HUES6 (cell line): ENCODE measurements at regions not wholly inside any gene's neighbourhood (a gene's known extent, or its start where the extent isn't known, plus 50 kb on each side); places are given as distances from the start of the nearest gene placed in this dataset.
"Not testable (repeated sequence)": the region's sequence is repeated elsewhere in the genome, so short reads cannot be mapped to it uniquely, and the experiment has no call there.

ENCODE experiments used
- H3K27ac ChIP-seq: 2 replicates; pipeline ENCODE4 v1.7.0; 2013; ENCODE audit warnings: low read depth, mild to moderate bottlenecking, low read length, inconsistent platforms
- H3K27me3 ChIP-seq: 2 replicates; pipeline ENCODE4 v1.6.1; 2013; ENCODE audit warnings: low read length; ENCODE audit not compliant: control insufficient read depth, insufficient read depth
- H3K36me3 ChIP-seq: 2 replicates; pipeline ENCODE4 v1.6.1; 2013; ENCODE audit warnings: low read length; ENCODE audit not compliant: control insufficient read depth, insufficient read depth
- H3K4me1 ChIP-seq: 2 replicates; pipeline ENCODE4 v1.6.1; 2013; ENCODE audit warnings: low read length; ENCODE audit not compliant: control insufficient read depth, insufficient read depth
- H3K4me3 ChIP-seq: 2 replicates; pipeline ENCODE4 v1.5.1; 2013; ENCODE audit warnings: low read depth, low read length
- H3K9ac ChIP-seq: one replicate; pipeline ENCODE4 v1.6.1; 2013; ENCODE audit warnings: mild to moderate bottlenecking, low read length
- H3K9me3 ChIP-seq: 2 replicates; pipeline ENCODE4 v1.6.1; 2013; ENCODE audit warnings: low read depth, low read length; ENCODE audit not compliant: control insufficient read depth, insufficient read depth

DNA sequence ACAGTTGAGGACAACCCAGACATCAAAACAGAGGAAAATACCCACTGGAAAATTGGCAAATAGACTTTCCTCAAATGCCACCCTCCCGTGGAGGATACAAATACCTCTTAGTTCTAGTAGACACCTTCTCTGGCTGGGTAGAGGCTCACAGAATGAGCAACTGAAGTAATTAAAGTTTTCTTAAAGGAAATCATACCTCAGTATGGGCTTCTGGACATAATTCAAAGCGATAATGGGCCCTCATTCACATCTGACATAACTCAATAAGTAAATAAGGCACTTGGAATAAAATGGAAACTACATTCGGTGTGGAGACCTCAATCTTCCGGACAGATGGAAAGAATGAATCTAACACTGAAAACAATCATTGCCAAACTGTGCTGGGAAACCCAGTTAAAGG, 115.2 kb upstream of the PLCL2 start:
- H3K4me3 ChIP-seq, result no peak overlapping the region
- peaks cover 8% of the 10 kb centered on the region; the same call in 1 of the 2 replicates for H3K9me3 ChIP-seq
- H3K9ac ChIP-seq, result no peak overlapping the region
- H3K4me1 ChIP-seq, result peaks cover 13% of the 10 kb centered on the region
- H3K27me3 ChIP-seq, result no peaks in the 10 kb centered on the region
- no peaks in the 10 kb centered on the region for H3K36me3 ChIP-seq
- H3K27ac ChIP-seq, result no peak overlapping the region

DNA sequence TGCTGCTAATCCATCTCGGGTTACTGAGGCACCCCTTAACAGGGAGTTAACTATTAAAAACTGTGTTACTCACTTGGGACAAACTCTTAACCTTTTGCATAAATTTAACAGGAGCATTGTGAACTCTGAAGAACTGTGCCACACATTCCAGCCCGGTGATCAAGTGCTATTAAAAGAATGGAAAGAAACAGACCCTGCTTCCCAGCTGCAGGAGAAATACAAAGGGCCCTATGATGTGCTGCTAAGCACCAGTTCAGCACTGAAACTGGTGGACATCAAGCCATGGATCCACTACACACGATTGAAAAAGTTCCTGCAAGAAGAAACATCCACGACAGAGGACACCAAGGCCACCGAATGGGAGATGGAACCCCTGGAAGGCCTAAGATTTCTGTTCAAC, 114.7 kb upstream of the PLCL2 start:
- peaks cover 8% of the 10 kb centered on the region for H3K4me1 ChIP-seq
- no peaks in the 10 kb centered on the region for H3K36me3 ChIP-seq
- no peak overlapping the region for H3K9ac ChIP-seq
- no peaks in the 10 kb centered on the region for H3K27me3 ChIP-seq
- H3K4me3 ChIP-seq, result no peak overlapping the region
- no peak overlapping the region for H3K27ac ChIP-seq
- H3K9me3 ChIP-seq, result peaks cover 8% of the 10 kb centered on the region; the same call in 1 of the 2 replicates

DNA sequence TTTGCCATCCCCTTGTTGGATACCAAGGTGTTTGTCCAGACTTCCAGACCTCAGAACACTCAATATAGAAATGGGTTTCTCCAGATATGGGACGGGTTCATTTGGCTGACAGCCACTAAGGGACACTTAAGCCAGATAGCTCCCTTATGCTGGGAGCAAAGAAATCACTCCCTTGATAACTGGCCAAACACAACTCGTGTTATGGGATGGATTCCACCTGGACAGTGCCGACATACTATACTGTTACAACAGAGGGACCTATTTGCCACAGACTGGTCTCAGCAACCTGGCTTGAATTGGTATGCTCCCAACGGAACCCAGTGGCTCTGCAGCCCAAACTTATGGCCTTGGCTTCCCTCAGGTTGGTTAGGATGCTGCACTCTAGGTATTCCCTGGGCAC, 114.0 kb upstream of the PLCL2 start:
- Histone ChIP-seq H3K4me3 (no peak overlapping the region), H3K9ac (no peak overlapping the region), H3K27me3 (no peaks in the 10 kb centered on the region), H3K9me3 (peaks cover 8% of the 10 kb centered on the region; the same call in 1 of the 2 replicates), H3K27ac (no peak overlapping the region), H3K4me1 (peaks cover 7% of the 10 kb centered on the region), H3K36me3 (no peaks in the 10 kb centered on the region)

DNA sequence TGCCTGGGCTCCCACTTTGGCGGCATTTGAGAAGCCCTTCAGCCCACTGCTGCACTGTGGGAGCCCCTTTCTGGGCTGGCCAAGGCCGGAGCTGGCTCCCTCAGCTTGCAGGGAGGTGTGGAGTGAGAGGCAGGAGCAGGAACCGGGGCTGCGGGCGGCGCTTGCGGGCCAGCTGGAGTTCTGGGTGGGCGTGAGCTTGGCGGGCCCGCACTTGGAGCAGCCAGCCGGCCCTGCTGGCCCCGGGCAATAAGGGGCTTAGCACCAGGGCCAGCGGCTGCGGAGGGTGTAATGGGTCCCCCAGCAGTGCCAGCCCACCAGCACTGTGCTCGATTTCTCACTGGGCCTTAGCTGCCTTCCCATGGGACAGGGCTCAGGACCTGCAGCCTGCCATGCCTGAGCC, 111.2 kb upstream of the PLCL2 start:
- not testable (repeated sequence) for H3K36me3 ChIP-seq, H3K27me3 ChIP-seq, H3K9me3 ChIP-seq, H3K4me1 ChIP-seq, H3K9ac ChIP-seq, H3K27ac ChIP-seq, H3K4me3 ChIP-seq

DNA sequence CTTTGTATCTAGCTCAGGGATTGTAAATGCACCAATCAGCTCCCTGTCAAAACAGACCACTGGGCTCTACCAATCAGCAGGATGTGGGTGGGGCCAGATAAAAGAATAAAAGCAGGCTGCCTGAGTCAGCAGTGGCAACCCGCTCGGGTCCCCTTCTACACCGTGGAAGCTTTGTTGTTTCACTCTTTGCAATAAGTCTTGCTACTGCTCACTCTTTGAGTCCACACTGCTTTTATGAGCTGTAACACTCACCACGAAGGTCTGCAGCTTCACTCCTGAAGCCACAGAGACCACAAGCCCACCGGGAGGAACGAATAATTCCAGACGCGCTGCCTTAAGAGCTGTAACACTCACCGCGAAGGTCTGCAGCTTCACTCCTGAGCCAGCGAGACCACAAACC, 110.2 kb upstream of the PLCL2 start:
- H3K4me1 ChIP-seq, H3K27me3 ChIP-seq, H3K36me3 ChIP-seq: not testable (repeated sequence)

DNA sequence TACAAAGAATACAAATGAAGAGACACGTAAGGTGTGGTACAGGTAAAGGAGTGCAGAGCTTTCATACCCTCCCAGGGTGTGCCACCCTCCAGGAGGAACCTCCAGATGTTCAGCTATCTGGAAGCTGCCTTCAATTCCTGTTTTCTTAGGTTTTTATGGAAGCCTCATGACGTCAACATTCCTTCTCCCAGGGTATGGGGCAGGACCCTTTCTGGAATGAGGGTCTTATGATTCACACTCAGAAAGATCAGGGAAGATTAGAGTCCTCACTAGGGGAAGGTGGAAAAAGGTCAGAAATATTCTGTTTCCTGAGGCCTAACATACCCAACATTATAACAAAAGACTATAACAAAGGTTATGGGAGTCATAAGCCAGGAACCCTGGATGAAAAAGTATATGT, 99.8 kb upstream of the PLCL2 start:
- Histone ChIP-seq H3K27ac (no peak overlapping the region), H3K4me1 (peaks cover 8% of the 10 kb centered on the region), H3K9ac (no peak overlapping the region), H3K36me3 (no peaks in the 10 kb centered on the region), H3K9me3 (0 out of 2 replicates have a peak, but pooled peaks cover 2% of the 10 kb centered on the region), H3K4me3 (no peak overlapping the region), H3K27me3 (no peaks in the 10 kb centered on the region)

More for the DNA sequence above, 110.2 kb upstream of the PLCL2 start:
- H3K27ac ChIP-seq, H3K4me3 ChIP-seq, H3K9me3 ChIP-seq, H3K9ac ChIP-seq: not testable (repeated sequence)

DNA sequence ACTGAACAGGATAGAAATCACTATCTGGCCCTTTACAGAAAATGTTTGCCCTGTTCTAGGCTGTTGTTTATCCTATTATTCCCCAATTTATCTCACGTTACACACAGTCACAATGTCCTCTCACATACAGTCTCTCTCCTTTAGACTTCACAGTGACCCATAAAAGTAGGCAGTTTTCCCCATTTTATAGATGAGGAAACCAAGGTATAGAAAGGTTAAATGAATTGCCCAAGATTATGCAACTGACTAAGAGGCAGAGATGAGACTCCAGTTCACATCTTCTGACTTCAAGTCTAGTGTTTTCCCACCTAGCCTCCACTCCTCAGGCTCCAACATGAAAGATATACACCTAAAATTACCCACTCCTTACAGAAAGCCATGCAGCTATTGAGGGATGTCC, 99.3 kb upstream of the PLCL2 start:
- Histone ChIP-seq H3K36me3 (no peaks in the 10 kb centered on the region), H3K27ac (no peak overlapping the region), H3K27me3 (no peaks in the 10 kb centered on the region), H3K4me1 (peaks cover 13% of the 10 kb centered on the region), H3K9me3 (0 out of 2 replicates have a peak, but pooled peaks cover 2% of the 10 kb centered on the region), H3K4me3 (no peak overlapping the region), H3K9ac (no peak overlapping the region)

DNA sequence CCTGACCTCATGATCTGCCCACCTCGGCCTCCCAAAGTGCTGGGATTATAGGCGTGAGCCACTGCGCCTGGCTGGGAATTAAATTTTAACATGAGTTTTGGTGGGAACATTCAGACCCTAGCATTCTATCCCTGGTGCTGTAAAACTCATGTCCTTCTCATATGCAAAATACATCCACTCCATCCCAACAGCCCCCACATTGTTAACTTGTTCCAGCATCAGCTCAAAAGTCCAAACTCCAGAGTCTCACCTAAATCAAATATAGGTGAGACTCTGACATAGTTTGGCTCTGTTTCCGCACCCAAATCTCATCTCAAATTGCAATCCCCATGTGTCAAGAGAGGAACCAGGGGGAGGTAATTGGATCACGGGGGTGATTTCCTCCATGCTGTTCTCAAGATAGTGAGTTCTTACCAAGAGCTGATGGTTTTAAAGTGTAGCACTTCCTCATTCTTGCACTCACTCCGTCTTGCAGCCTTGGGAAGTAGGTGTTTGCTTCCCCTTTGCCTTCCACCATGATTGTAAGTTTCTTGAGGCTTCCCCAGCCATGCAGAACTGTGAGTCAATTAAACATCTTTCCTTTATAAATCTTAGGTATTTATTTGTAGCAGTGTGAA, 96.2 kb upstream of the PLCL2 start:
- no peaks in the 10 kb centered on the region for H3K27me3 ChIP-seq
- no peaks in the 10 kb centered on the region for H3K9me3 ChIP-seq
- H3K36me3 ChIP-seq, result no peaks in the 10 kb centered on the region
- H3K4me1 ChIP-seq, result peaks cover 23% of the 10 kb centered on the region
- H3K27ac ChIP-seq, result no peak overlapping the region
- no peak overlapping the region for H3K9ac ChIP-seq
- no peak overlapping the region for H3K4me3 ChIP-seq

DNA sequence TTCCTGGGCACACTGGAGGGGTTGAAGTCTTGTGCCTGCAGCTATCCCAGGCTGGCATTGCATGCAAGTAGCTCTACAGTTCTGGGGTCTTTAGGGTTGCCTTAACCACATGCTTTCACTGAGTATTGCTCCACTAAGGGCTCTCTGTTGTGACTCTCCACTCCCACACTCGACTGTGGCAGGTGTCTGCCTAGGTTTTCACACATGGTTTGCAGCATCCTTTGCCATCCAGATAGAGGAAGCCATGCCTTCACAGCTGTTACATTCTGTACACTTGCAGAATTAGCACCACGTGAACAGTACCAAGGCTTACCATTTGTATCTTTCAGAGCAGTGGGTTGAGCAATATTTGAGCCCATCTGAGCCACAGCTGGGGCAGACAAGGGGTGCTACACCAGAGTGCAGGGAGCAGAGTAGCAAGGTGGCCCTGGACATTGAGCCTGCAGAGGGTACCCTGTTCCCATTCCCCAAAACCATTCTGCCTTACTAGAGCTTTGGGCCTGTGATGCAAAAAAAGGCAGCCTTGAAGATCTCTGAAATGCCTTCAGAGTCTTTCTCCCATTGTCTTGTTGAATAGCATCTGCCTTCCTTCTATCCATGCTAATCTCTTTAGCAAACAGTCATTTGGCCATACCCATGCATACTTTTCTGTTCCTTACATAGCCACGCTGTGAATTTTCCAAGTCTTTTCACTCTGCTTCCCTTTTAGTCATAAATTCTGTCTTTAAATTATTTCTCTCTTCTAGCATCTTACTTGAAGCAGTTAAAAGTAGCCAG, 95.2 kb upstream of the PLCL2 start:
- no peak overlapping the region for H3K9ac ChIP-seq
- no peaks in the 10 kb centered on the region for H3K36me3 ChIP-seq
- peaks cover 32% of the 10 kb centered on the region for H3K4me1 ChIP-seq
- H3K4me3 ChIP-seq, result no peak overlapping the region
- H3K27me3 ChIP-seq, result no peaks in the 10 kb centered on the region
- H3K27ac ChIP-seq, result 0 out of 2 replicates have a peak overlapping the region, but pooled peaks have one; percentile 13
- no peaks in the 10 kb centered on the region for H3K9me3 ChIP-seq

DNA sequence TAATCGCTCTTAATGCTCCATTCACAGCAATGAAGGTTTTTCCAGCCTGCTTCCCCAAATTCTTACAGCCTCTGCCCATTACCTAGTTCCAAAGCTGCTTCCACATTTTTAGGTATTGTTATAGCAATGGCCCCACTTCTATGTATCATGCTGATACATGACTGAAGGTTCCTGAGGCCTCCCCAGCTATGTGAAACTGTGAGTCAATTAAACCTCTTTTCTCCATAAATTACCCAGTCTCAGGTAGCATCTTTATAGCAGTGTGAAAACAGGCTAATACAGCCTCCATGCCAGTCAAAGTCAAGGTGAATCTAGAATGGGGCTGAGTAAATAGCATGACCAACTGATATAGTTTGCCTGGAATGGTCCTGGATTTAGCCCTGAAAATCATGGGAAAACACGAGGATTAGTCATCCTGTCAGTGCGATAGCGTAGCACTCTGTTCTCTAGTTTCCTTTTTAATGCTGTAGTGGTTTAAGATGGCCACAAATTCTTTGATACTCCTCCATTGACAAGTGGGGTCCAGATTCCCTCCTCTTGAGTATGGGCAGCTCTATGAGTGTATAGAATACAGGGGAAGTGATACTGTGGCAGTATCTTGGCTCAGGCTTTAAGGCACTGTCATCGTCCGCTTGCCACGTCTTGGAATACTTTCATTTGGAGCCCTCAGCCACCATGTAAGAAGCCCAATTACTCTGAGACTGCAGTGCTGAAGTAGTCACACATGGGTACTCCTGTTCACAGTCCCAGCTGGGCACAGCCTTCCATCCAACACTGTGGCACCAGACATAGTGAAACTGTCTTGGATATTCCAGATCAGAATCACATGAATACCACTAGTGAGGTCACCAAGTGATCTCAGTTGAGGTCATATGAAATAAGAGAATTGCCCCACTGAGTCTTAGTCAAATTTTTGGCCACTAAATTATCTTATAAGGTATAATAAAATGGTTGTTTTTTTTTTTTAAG, 94.0 kb upstream of the PLCL2 start:
- no peak overlapping the region for H3K4me3 ChIP-seq
- H3K4me1 ChIP-seq, result peaks cover 32% of the 10 kb centered on the region
- no peak overlapping the region for H3K27ac ChIP-seq
- no peaks in the 10 kb centered on the region for H3K36me3 ChIP-seq
- H3K9ac ChIP-seq, result no peak overlapping the region
- no peaks in the 10 kb centered on the region for H3K9me3 ChIP-seq
- no peaks in the 10 kb centered on the region for H3K27me3 ChIP-seq
